Myocyte (in vitro differentiated cells): ENCODE measurements at regions not wholly inside any gene's neighbourhood (a gene's known extent, or its start where the extent isn't known, plus 50 kb on each side); places are given as distances from the start of the nearest gene placed in this dataset.

Experiments used
- DNase-seq: peaks from one replicate; pipeline ENCODE4 v3.0.0-alpha.2; 2012; ENCODE audit warnings: low read depth

DNA sequence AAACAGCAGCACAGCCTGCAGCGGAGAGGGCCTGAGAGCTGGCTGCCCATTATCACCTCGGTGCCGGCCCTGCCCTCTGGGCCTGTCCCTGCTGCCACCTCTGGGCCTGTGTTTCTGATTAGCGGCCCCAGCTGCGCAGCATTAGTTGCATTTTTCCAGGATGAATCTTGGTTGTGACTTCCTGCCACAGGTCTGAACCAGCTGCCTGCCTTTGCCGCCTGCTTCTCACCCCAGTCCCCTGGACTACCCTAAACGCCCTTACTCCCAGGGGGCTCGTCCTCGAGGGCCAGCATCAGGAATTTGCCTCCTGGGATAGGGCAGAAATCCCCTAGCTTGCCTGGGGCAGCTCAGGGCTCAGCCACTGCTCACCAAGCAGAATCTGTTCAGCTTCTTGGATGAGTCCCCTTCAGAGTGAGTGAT lies 342.8 kb downstream of the DYSF start:
- peak; percentile 77 for DNase-seq

DNA sequence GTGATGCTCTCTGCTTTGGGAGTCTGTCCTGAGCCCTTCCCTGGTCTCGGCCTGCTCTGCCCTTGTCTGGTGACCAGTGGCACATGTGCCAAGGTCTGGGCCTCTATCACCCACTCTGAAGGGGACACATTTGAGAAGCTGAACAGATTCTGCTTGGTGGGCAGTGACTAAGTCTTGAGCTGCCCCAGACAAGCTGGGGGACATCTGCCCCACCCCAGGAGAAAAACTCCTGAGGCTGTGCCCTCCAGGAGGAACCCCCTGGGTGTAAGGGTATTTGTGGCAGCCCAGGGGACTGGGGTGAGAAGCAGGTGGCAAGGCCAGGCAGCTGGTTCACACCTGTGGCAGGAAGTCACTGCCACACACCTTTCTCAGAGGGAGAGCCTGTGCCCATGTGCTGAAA lies 342.1 kb downstream of the DYSF start:
- DNase-seq: no peak

DNA sequence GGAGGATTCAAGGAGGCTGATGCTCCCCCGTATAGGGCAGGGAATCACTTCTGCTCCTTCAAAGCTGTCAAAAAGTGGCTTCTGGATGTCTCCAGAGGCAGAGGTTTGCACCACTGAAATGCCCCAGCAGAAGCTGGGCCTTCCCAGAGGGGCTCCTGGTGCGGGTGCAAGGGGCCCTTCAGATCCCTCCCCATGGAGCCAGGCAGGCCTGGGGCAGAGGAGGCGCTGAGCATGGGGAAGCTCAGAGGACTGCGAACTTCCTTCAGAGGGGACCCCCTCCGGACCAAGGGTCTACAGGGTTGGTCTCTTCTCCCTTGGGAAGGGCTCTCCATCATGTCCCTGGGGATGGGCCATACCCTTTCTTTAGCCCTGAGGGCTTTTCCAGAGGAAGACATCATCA lies 341.2 kb downstream of the DYSF start:
- DNase-seq: no peak

DNA sequence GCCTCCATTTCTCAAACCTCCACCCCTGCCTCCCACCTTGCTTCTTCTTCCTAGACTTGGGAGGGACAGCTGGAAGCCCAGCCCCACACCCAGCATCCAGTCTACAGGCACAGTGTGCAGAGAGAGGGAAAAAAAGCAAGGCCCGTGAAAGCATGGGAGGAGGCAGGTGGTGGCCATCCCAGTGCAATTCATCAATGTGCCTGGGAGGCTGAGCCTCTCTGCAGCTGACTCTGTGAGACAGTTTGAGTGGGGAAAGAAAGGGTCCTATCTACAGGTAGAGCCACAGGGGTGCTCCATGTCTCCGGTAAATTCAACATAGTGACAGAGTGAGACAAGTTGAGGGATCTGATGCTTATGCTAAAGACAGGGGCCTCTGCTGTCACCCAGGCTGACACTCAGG lies 340.6 kb downstream of the DYSF start:
- DNase-seq: peak; percentile 33

- peak; percentile 38 for DNase-seq
Observed at GRCh38 chr2:71792926-71793761, 339.8 kb downstream of the DYSF start.

DNA sequence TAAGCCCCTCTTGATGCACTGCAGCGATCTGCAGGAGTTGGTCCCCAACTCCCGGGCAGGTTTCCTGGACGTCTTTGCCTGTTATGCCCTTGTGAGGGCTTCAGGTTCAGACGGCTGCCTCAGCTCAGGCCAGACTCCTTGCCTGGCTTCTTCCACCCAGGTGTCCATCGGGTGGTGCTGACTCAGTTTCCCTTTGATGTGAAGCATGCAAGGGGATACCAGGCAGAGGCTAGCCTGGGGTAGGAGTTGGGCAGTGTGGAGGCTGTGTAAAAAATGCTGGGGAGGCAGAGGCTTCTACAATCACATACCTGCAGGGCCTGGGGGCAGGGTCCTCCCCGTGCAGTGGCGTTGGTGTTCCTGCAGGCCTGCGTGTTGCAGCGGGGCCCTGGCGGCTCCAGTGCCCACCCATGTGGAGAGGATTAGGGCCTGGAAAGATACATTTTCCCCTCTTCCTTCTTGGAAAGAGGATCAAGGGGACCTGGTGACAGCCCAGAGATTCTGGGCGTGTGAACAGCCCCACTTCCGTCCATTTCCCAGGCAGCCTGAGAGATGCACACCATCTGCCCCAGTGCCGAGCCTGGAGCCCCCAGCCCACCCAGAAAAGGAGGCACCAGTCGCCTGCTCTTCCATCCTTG lies 338.3 kb downstream of the DYSF start:
- no peak for DNase-seq

GRCh38 chr2:71791061-71791450 lies 337.7 kb downstream of the DYSF start:
- no peak for DNase-seq

DNA sequence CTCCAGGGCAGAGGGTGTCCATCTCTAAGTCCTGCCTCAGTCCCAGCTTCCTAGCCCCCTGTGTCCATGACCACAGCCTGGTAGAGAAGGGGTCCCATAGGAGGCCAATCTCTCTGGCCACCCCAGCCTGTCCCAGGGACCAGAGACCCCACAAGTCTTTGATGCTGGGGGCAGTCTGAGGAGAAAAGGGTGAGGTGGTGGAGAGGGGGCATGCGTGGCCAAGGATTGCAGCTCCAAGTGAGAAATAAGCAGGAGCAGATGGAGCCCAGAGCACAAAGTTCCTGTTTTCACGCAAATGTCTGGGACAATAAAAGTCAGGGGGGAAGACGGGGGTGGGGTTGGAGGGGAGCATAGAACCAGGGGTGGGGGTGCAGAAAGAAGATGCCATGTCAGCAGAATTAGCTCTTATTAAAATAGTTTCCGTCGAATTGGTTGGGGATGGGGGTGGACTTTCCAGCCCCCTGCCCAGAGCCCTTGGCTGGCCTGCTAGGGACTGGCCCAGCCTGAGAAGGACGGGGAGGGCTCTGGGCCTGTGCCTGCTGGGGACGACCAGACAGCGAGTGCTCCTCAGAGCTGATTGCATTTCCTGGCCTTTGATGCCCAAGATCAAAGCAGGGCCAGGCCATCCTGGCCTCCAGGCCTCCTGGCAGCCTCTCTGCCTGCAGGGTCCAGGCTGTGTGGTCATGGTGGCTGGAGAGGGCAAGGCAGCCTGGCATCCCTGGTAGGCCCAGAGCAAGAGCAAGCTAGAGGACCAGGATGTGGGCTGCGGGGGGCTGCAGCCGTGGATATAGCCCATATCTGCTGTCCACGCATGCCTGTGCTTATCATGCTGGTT lies 337.1 kb downstream of the DYSF start:
- DNase-seq: no peak

GRCh38 chr2:71789556-71790204 lies 336.3 kb downstream of the DYSF start:
- DNase-seq: no peak

DNA sequence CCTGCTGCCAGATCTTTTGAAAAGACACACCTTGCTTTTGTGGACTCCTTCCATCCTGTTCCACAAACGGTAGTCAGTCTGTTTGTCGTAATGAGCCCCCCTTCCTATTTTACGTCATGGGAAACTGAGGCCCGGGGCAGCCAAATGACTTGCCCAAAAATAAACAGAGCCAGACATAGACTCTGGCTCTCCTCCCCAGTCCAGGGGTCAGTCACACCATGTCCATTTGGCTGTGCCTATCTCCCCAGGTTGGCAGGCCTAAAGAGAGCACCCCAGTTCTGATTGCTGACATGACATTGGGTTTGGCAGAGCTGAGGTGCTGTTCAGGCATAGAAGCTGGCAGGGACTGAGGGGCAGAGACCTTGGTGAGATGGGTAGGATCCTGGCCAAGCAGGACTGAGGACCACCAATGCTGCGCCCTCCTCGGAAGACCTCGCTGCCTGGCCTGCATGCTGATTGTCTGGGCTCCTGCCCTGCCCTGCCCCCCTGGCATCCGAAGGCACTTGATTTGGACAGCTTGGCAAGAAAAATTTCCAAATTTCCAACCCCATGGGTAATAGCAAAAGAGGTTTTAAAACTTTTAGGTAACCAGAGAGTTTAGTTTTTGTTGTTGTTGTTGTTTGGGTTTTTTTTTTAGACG lies 335.4 kb downstream of the DYSF start:
- no peak for DNase-seq

DNA sequence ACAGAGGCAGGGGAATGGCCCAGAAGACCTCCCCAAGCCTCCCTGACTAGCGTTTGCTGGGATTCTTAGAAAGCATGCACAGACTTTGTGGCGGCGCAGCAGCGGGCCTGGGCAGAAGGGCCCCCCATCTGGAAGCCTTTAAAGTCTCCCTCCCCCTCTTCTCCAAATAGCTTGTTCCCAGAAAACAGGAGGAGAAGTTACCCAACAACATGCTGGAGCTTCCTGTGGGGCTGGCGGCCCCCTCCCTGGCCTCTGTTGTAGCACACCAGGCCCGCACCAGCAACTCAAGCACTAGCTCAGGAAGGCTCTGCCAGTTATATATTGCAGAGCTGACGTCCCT lies 334.8 kb downstream of the DYSF start:
- DNase-seq: no peak

DNA sequence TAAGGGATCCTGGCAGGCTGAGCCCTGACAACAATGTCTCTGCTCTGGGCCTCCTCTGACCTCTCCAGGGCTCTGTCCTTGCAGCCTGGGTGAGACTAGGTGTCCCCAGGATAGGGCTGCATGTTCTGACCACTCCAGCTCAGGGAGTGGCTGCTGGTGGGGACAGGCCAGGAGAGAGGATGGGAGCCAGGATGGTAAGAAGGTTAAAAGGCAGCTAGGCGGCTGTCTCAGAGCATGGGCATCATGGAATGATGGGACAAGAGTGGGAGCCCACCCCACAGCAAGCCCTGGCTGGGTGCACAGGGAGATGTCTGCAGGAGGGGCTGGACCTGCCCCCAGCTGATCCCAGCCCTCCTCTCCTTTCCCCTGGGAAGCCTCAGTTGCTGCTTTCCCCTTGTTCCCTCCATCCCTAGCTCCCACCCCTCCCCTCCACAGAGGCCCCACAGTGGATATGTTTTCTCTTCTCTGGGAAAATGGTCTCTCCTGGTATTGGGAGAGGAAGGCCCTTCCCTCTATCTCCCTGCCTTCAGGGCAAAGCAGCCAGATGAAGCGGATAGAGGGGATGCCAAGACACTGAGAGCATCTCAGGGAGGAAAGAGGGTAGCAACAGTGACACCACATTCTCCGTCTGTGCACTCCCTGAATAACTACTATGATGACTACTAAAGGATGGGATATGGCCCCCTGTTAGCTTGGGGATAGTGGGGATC lies 334.3 kb downstream of the DYSF start:
- no peak for DNase-seq

DNA sequence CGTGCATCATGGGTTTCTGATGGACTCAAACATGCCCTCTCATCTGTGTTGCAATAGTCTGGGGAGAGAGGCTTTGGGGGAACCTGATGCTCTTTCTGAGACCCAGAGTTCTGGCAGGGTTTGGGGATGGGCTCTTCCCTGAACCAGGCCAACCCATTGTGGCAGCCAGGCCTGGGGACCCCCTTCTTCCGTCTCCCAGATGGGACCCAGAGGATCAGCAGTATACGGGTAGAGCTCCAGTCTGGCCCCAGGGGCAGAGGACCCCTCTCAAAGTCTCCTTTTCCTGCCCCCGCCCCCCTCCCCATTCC lies 333.7 kb downstream of the DYSF start:
- DNase-seq: no peak

- DNase-seq: no peak
Observed at GRCh38 chr2:71786291-71787107, 333.1 kb downstream of the DYSF start.

- peak; percentile 49 for DNase-seq
Observed at GRCh38 chr2:71785516-71785981, 332.2 kb downstream of the DYSF start.

- DNase-seq: peak; percentile 59
Observed at GRCh38 chr2:71784734-71785511, 331.6 kb downstream of the DYSF start.

DNA sequence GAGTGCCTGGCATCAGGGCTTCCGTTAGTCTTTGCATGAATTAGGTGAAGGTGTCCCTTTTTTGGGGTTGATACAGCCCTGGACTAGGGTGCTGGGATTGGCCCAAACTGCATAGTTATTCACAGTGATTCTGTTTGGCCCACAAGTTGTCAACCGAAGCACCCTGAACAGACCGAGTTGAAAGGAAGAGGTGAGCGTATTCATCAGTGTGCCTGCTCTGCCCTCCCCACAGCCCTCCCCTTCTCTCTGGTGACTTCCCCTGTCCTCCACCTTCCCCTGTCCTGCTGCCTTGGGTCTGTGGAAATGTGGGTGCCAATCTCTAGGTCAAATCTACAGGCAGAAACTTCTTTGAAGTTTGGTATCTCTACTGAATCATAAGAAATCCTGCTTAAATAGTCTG lies 330.5 kb downstream of the DYSF start:
- no peak for DNase-seq

DNA sequence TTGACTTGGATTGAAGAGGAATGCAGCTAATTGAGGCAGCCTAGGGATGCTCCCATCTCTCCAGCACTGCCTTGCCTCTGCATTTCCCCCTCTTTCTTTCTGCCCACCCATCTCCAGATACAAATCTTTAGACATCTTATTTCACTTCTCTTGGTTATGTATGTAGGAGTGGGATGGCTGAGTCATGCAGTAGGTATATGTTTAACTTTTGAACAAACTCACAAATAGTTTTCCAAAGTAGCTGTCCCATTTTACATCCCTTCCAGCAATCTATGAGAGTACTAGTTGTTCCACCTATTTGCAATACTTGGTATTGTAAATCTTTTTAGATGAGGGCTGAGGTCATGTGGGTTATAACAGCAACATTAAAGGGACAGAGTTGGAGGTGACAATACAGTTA lies 329.9 kb downstream of the DYSF start:
- no peak for DNase-seq

DNA sequence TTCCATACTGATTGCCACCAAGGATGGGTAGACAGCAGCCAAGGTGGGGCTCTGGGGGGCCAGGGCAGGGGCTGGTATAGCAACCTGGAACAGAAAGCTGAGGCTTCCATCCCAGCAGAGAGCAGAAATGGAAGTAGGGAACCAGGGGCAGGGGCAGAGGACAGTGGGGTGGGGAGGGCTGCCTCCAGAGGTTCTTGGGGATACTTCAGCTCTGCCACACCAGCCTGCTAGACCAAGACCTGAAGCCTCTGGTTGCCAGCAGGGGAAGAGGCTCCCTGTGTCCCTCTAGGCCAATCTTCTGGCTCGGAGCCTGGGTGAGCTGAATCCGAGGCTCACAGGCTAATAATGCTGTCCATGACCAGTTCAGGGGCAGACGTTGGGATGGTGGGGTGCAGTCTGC lies 329.0 kb downstream of the DYSF start:
- no peak for DNase-seq
